ENCODE measurements at regions not wholly inside any gene's neighbourhood (a gene's known extent, or its start where the extent isn't known, plus 50 kb on each side); places are given as distances from the start of the nearest gene placed in this dataset.

DNA sequence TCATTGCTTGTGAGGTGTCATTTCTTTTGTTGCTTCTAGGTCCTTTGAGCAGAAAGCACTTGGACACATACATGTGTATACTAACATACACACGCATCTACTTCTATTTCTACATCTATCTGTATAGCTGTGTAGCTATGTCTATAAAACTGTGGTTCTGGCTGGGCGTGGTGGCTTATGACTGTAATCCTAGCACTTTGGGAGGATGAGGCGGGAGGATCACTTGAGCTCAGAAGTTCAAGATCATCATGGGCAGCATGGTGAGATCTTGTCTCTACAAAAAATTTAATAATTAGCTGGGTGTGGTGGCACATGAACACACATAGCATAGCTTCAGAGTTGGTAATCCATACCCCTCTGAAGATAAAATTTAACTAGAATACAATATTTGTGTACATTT, 65.0 kb upstream of the MAGI1 start:
- no peak for TF ChIP-seq EZH2 (IDR thresholded peaks at IDR 0.05; ENCODE audit: insufficient read depth, poor library complexity, severe bottlenecking)
- no peak for TF ChIP-seq EZH2phosphoT487 (IDR thresholded peaks at IDR 0.05; ENCODE audit: insufficient read depth, low read depth)

Measured in GM23248 (cell line).